Embryonic facial prominence (tissue), 1 donor: ENCODE measurements at regions not wholly inside any gene's neighbourhood (a gene's known extent, or its start where the extent isn't known, plus 50 kb on each side); places are given as distances from the start of the nearest gene placed in this dataset.
"Not testable (repeated sequence)": the region's sequence is repeated elsewhere in the genome, so short reads cannot be mapped to it uniquely, and the experiment has no call there.

Experiments
- DNase-seq: peaks from one replicate; pipeline ENCODE4 v3.0.0-alpha.2; 2016; ENCODE audit errors: extremely low spot score

DNA sequence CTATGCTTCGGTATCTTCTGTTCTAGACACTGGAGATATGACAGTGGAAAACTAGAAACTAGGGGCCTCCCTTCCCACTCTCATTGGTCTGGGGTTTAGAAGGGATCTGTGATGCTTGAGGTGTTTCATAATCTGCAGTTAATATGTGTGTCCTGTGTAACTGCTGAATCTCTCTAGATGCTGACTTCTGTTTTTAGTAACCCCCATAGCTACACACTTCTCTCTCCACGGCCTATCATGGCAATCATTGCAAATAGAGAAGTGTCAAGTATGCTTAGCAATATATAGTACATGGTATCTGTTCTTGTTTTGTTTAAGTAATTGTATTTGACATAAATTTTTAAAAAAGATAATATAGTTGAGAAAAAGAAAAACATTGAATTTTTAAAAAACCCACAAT is 394.6 kb upstream of the MMS22L start:
- DNase-seq: no peak

DNA sequence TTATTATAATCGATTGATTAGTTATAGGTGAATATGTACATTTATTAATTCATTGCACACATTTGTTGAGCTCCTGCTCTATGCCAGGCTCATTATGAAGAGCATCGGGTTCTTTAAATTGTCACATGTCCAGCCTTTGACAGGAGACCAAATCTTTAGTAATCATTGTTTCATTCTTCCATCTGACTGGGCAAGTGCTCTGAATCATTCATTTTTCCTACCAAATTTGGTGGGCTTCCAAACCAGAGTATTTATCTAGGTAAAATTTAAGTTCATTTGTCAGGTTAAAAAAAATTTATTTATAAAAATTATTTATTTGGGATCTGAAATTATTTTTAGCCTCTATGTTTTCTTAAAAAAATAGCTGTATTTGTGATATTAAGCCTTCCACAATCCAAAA is 404.9 kb upstream of the MMS22L start:
- DNase-seq: no peak

- no peak for DNase-seq
Measured at GRCh38 chr6:97689078-97689754, 406.2 kb upstream of the MMS22L start.

DNA sequence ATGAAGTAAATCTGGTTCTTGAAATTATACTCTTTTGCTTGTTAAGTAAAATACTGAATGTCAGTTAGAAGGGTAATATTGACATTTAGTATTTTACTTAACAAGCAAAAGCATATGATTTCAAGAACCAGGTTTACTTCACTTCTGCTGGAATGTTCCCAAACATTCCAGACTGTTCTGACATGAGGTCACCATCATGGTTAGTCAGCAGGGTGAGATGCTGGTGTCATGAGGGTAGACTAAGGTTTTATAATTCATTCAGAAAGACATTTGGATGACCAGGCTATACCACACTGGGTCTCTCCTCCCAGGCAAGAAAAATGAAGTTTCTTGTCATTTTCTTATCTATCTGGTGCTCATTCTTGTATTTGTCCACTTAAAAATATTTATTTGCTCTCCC is 414.4 kb upstream of the MMS22L start:
- no peak for DNase-seq

DNA sequence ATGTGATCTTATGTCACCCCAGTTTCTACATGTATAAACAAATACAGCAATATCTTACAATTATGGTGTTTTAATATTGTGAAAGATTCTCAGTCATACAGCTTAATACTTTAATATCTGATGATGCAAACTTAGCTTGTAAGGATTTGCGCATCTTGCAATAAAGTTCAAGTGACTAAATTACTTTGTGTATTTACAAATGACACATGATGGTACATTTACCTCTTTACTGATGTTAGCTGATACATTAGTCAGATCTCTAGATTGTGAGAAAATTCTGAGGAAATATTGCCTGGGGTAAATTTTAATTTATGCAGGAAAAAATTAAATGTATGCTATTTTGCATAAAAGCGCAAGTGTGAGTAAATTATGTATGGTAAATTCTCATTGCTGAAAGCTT is 418.8 kb upstream of the MMS22L start:
- no peak for DNase-seq

DNA sequence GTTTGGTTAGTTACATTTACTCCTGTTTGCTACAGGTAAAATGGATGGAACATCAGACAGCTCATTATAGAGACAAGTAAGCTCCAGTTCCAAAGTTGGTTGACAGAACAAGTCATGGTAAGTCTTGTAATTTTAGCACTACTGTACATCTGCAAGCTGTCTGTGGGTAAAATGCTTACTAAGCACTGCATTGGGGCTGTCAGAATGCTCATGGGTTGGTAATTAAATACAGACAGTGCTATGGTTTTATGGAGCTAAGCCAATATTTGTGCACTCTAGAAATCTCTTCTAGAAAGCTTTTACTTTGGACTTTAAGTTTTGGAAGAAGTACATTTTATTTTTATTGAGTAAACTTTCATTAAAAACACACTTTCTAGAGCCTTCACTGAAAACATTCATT is 419.2 kb upstream of the MMS22L start:
- no peak for DNase-seq

GRCh38 chr6:97703661-97704060 is 420.6 kb upstream of the MMS22L start:
- DNase-seq: no peak

DNA sequence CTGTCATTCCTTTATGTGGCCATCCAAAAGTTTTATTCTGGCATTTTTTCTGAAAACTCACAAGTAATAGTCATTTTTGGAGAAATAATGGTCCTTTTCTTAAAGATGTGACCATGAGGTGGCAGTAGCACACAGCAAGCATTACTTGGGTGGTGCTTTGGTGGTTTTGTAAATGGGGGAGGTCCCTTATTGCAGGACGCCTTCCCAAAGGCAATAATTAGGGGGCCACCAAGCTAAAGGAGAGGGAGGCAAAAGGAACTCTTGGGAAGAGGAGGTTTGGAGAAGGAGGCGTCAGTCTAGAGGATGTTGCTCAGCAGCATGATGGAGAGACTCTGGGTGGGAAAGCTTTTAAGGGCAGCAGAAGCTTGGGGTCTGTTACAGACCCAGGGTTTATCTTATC is 422.6 kb upstream of the MMS22L start:
- no peak for DNase-seq

GRCh38 chr6:97712751-97713150 is 429.7 kb upstream of the MMS22L start:
- DNase-seq: no peak

GRCh38 chr6:97714772-97715171 is 431.8 kb upstream of the MMS22L start:
- DNase-seq: no peak

GRCh38 chr6:97717086-97717485 is 434.1 kb upstream of the MMS22L start:
- no peak for DNase-seq

DNA sequence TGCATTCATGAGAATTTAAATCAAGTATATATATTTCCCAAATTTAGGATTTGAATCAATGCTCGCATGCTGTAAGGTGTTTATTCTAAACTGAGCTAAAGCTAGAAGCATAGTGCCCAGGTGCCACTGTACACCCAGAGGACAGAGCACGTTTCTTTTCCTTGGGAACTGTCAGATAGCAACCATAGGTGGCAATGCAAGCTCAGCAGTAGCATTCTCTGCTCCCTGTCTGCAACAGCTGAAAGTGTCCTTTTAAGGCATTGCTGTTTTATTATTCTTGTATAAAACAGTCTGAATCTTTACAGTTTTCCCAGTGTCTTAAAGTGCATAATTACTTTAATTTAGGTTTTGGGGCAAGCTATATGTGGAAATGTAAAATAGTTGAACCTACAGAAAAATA is 443.4 kb upstream of the MMS22L start:
- no peak for DNase-seq

DNA sequence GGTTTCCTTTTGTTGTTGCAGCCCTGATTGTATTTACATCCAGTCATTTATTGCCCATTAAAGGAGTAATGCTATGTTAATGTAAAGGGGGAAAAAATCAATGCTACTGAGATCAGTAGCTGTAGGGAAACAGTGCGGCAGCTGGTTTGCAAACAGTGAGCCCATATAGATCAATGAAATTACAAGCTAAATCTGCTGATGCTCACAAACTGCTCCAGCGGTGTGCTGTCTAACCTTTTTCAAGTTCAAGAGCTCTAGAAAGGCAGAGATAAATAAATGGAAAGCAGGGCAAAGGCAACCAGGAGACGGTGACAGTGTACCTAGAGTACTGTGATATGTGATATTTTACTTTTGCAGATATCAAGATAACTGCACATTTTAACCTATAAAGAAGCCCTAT is 449.0 kb upstream of the MMS22L start:
- DNase-seq: no peak

DNA sequence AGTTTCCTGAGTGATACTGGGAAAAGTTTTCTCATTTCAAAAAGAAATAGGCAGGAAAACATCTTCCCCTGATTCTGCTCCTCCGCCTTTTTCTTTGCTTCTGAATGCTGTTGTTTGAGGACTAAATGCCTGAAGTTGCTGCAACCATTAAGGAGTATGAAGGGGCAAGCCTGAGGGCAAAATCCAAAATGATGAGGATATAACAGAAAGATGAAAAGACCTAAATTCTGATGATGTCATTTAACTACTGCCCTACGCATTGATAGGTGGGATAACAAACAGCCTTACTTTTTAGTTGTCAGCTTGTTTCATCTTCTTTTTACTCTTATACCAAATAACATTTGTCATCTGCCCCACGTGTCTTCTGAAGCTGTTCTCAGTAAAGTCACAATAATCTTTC is 474.6 kb upstream of the MMS22L start:
- no peak for DNase-seq

GRCh38 chr6:97765461-97765860 is 482.4 kb upstream of the MMS22L start:
- DNase-seq: no peak

DNA sequence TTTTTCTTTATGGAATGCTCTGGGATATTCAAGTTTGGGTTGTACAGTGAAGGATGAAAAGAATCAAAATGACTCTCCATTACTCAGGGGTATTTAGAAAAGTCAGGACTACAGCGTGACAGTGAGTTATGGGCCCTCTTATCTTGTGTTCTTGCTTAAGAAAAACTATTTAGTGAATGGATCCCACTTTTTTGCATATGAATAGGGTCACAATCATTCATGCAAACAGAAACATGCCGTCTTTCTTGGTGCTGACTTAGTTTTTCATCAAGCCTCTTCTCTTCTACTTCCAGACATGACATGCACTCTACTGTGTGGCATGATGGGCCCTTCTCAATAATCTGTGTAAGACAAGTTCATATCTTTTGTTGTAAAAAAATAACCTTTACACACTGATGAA is 488.4 kb upstream of the MMS22L start:
- no peak for DNase-seq

GRCh38 chr6:97775012-97775411 is 492.0 kb upstream of the MMS22L start:
- DNase-seq: no peak

GRCh38 chr6:97778290-97779038 is 495.4 kb upstream of the MMS22L start:
- no peak for DNase-seq

GRCh38 chr6:97779039-97779766 is 496.2 kb upstream of the MMS22L start:
- DNase-seq: not testable (repeated sequence)

DNA sequence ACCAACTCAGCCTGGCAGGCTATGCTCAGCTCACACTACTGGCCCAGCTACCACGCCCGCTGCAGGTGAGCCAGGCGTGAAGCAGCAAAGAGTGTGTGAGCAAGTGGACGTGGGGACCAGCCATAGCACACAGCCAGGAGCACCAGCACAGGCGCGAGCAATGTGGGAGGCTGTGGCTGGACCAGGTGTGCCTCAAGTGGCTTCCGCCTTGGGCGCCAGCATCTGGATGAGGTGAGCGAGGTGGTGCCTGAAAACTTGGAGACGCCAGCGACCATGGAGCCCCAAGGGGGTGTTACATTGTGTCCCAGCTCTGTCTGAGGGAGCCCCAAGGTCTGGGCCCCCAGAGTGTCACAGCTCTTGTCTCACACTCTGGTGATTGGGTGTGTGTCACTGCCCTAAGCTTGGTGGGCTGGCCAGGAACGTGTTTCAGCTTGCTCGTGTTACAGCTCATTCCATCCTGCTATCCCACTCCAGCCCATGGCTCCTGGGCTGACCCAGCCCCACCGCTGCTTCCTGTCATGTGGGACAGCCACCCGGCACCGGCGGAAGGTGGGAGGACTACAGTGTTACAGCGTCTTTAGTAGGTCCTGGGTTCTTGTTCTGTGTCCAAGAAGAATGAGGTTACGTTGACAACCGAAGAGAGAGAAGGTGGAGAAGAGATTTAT is 508.0 kb upstream of the MMS22L start:
- DNase-seq: no peak

GRCh38 chr6:97805596-97805995 is 522.6 kb upstream of the MMS22L start:
- no peak for DNase-seq

- no peak for DNase-seq
Measured at GRCh38 chr6:97812940-97813339, 529.9 kb upstream of the MMS22L start.
